ENCODE measurements at regions not wholly inside any gene's neighbourhood (a gene's known extent, or its start where the extent isn't known, plus 50 kb on each side); places are given as distances from the start of the nearest gene placed in this dataset.

- H3K79me2 ChIP-seq (ENCODE audit: control insufficient read depth, insufficient read depth, low read length): no peaks in the 10 kb centered on the region
- no peaks in the 10 kb centered on the region for H3K4me1 ChIP-seq (ENCODE audit: control insufficient read depth, insufficient read depth, low read length)
- in situ Hi-C loops (cut with MboI) (no loop called here), intact Hi-C loops (cut with micrococcal nuclease; ENCODE audit: unreplicated experiment) (no loop called here)
- no peaks in the 10 kb centered on the region for H3K9me3 ChIP-seq (replicated peaks; ENCODE audit: control insufficient read depth, insufficient read depth, low read length)
- CTCF ChIA-PET: interaction anchor here (0.5 to 6.9 kb wide), 2 partner anchors 160 to 165 kb away, joined by 4 to 45 read pairs; no protein-coding TSS in a partner anchor
- H2AFZ ChIP-seq (ENCODE audit: control insufficient read depth, low read depth, low read length): no peak overlapping the region
- no peak overlapping the region for H3K4me2 ChIP-seq (ENCODE audit: control insufficient read depth, insufficient read depth)
- BruUV-seq (replicated peaks): no TSS peak
- no peak overlapping the region for H3K27ac ChIP-seq (ENCODE audit: control insufficient read depth, insufficient read depth)
- POLR2A ChIA-PET: no interaction called here
- no peaks in the 10 kb centered on the region for H4K20me1 ChIP-seq (ENCODE audit: control insufficient read depth, insufficient read depth)
- no peaks in the 10 kb centered on the region for H3K36me3 ChIP-seq (ENCODE audit: control insufficient read depth in 2 of 2, insufficient read depth in 2 of 2, low read length in 1 of 2)
- peaks cover 0 to 1% of the 10 kb centered on the region in 2 experiments; a peak in 3 of 4 replicates for H3K27me3 ChIP-seq (replicated peaks in 1 of 2; ENCODE audit: control insufficient read depth in 2 of 2, insufficient read depth in 2 of 2, low read length in 1 of 2)
- no peak overlapping the region for H3K9ac ChIP-seq (ENCODE audit: control insufficient read depth, insufficient read depth, low read length)
- TF ChIP-seq STAT1 (conservative IDR thresholded peaks at IDR 0.05) (no peak), TARDBP (IDR thresholded peaks at IDR 0.05; ENCODE audit: borderline replicate concordance) (no peak)
- RAD21 ChIA-PET (ENCODE audit: unreplicated experiment): no interaction called here
- H3K4me3 ChIP-seq: no peak overlapping the region
- no peak for FAIRE-seq
- 41% methylated on average over 12 of the region's 12 CpGs for WGBS (ENCODE audit: insufficient coverage, insufficient replicate concordance, low lambda C conversion rate, missing lambda C conversion rate)
- no peak for DNase-seq (ENCODE audit: low read depth, low spot score)
- ATAC-seq: no peak
- SMC1A ChIA-PET (ENCODE audit: uncharacterized antibody, unreplicated experiment): no interaction called here
Measured at GRCh38 chr11:64485074-64485473, 70.7 kb upstream of the SLC22A11 start.

GRCh38 chr11:64489831-64490441 lies 65.8 kb upstream of the SLC22A11 start:
- intact Hi-C loops (cut with micrococcal nuclease; ENCODE audit: unreplicated experiment): loop anchor here (5.0 kb wide), 1 partner anchor 162 kb away; no protein-coding TSS in a partner anchor
- H3K27ac ChIP-seq (ENCODE audit: control insufficient read depth, insufficient read depth): no peak overlapping the region
- no TSS peak for BruUV-seq (replicated peaks)
- H3K27me3 ChIP-seq (replicated peaks in 1 of 2; ENCODE audit: control insufficient read depth in 2 of 2, insufficient read depth in 2 of 2, low read length in 1 of 2): peaks cover 0 to 7% of the 10 kb centered on the region in 2 experiments; a peak in 3 of 4 replicates
- H2AFZ ChIP-seq (ENCODE audit: control insufficient read depth, low read depth, low read length): no peak overlapping the region
- FAIRE-seq (no peak), DNase-seq (ENCODE audit: low read depth, low spot score) (no peak), ATAC-seq (peak; percentile 79)
- ChIA-PET RAD21 (ENCODE audit: unreplicated experiment) (no interaction called here), CTCF (interaction anchor here (0.9 to 6.9 kb wide), 6 partner anchors 9 to 199 kb away, joined by 3 to 45 read pairs (median 4); no protein-coding TSS in a partner anchor), POLR2A (interaction anchor here (0.6 kb wide), 1 partner anchor 153 kb away, joined by 3 read pairs; no protein-coding TSS in a partner anchor), SMC1A (ENCODE audit: uncharacterized antibody, unreplicated experiment) (interaction anchor here (0.9 to 1.6 kb wide), 3 partner anchors 44 to 161 kb away, joined by 3 to 4 read pairs (median 3); no protein-coding TSS in a partner anchor)
- no peaks in the 10 kb centered on the region for H3K9me3 ChIP-seq (replicated peaks; ENCODE audit: control insufficient read depth, insufficient read depth, low read length)
- no peaks in the 10 kb centered on the region for H3K36me3 ChIP-seq (ENCODE audit: control insufficient read depth in 2 of 2, insufficient read depth in 2 of 2, low read length in 1 of 2)
- TF ChIP-seq BMI1 (IDR thresholded peaks at IDR 0.05; ENCODE audit: borderline replicate concordance): peak; percentile 69
- TF ChIP-seq ZBTB11 (CRISPR knock-in tag; IDR thresholded peaks at IDR 0.05): no peak
- TF ChIP-seq SMC3 (IDR thresholded peaks at IDR 0.05; ENCODE audit: borderline replicate concordance, low read length): peak; percentile 38
- TF ChIP-seq CTCF (IDR thresholded peaks at IDR 0.05 in 2 of 3, conservative IDR thresholded peaks at IDR 0.05 in 1 of 3; ENCODE audit: control insufficient read depth in 2 of 3, extremely low read depth in 1 of 3, insufficient read depth in 1 of 3, low read depth in 3 of 3, low read length in 3 of 3): peak; percentile 55 to 74 (median 61)
- peak; percentile 36 for TF ChIP-seq RAD21 (IDR thresholded peaks at IDR 0.05; ENCODE audit: insufficient read depth, low read depth, low read length)
- TF ChIP-seq GATAD2B (conservative IDR thresholded peaks at IDR 0.05; ENCODE audit: low read depth): no peak
- no peak overlapping the region for H3K4me3 ChIP-seq
- in situ Hi-C loops (cut with MboI): no loop called here
- WGBS (ENCODE audit: insufficient coverage, insufficient replicate concordance, low lambda C conversion rate, missing lambda C conversion rate): 10% methylated on average over 26 of the region's 26 CpGs
- H3K4me2 ChIP-seq (ENCODE audit: control insufficient read depth, insufficient read depth): no peak overlapping the region
- no peaks in the 10 kb centered on the region for H4K20me1 ChIP-seq (ENCODE audit: control insufficient read depth, insufficient read depth)
- peaks cover 3% of the 10 kb centered on the region; the same call in 1 of the 2 replicates for H3K4me1 ChIP-seq (ENCODE audit: control insufficient read depth, insufficient read depth, low read length)
- H3K9ac ChIP-seq (ENCODE audit: control insufficient read depth, insufficient read depth, low read length): no peak overlapping the region
- no peaks in the 10 kb centered on the region for H3K79me2 ChIP-seq (ENCODE audit: control insufficient read depth, insufficient read depth, low read length)

Data from GM12878 (cell line).